ENCODE measurements at regions not wholly inside any gene's neighbourhood (a gene's known extent, or its start where the extent isn't known, plus 50 kb on each side); places are given as distances from the start of the nearest gene placed in this dataset.

- peaks cover 2% of the 10 kb centered on the region for H3K27me3 Mint-ChIP-seq
- H3K4me3 Mint-ChIP-seq, result no peak overlapping the region
- no peak for DNase-seq
- no peaks in the 10 kb centered on the region for H3K4me1 Mint-ChIP-seq (ENCODE audit: low read depth)
- no peaks in the 10 kb centered on the region for H3K36me3 Mint-ChIP-seq (ENCODE audit: low read depth)
- peaks cover 12% of the 10 kb centered on the region for H3K9me3 Mint-ChIP-seq
- no peak overlapping the region for H3K27ac Mint-ChIP-seq
Measured at GRCh38 chr11:115587718-115588342, 83.6 kb upstream of the CADM1 start.

DNA sequence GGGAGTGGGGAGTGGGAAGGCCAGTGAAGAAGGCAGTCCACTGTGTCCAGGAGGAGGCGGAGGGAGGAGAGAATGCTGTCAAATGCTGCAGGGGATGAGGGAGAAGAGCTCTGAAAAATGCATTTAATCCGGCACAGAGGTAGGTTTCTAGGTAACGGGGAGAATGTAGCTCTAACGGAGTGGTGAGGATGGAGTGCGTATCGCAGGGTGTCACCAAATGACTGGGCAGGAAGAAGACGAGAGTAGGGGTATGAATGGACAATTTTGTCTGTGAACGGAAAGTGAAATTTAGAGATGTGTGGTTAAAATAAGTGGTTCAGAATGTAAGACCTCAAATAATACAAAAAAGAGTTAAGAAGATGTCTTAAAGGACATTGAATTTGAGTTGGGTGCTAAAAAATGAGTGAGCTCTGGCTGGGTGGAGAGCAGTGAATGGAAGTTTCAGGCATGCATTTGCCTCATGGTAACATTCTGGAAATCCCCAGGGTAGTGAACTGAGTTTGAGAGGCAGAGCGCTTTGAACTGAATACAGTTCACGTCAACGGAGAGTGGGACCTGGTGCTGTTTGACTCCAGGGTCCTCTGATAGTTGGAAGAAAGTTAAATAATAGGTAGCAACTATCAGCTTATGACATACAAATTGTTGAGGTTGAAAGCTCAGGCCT, 81.3 kb upstream of the CADM1 start:
- H3K4me1 Mint-ChIP-seq (ENCODE audit: low read depth), result no peaks in the 10 kb centered on the region
- no peak overlapping the region for H3K27ac Mint-ChIP-seq
- DNase-seq, result no peak
- peaks cover 3% of the 10 kb centered on the region for H3K27me3 Mint-ChIP-seq
- peaks cover 12% of the 10 kb centered on the region for H3K9me3 Mint-ChIP-seq
- H3K36me3 Mint-ChIP-seq (ENCODE audit: low read depth), result no peaks in the 10 kb centered on the region
- H3K4me3 Mint-ChIP-seq, result no peak overlapping the region

- no peak overlapping the region for H3K4me3 Mint-ChIP-seq
- no peak for DNase-seq
- H3K27me3 Mint-ChIP-seq, result peaks cover 3% of the 10 kb centered on the region
- H3K36me3 Mint-ChIP-seq (ENCODE audit: low read depth), result no peaks in the 10 kb centered on the region
- no peak overlapping the region for H3K27ac Mint-ChIP-seq
- H3K9me3 Mint-ChIP-seq, result peaks cover 3% of the 10 kb centered on the region
- H3K4me1 Mint-ChIP-seq (ENCODE audit: low read depth), result no peaks in the 10 kb centered on the region
Measured at GRCh38 chr11:115581871-115582639, 77.8 kb upstream of the CADM1 start.

GRCh38 chr11:115580927-115581680, 76.9 kb upstream of the CADM1 start:
- Mint-ChIP-seq H3K27me3 (peaks cover 3% of the 10 kb centered on the region), H3K4me3 (no peak overlapping the region), H3K4me1 (ENCODE audit: low read depth) (no peaks in the 10 kb centered on the region), H3K9me3 (no peaks in the 10 kb centered on the region), H3K27ac (no peak overlapping the region), H3K36me3 (ENCODE audit: low read depth) (no peaks in the 10 kb centered on the region)
- no peak for DNase-seq

- H3K9me3 Mint-ChIP-seq, result no peaks in the 10 kb centered on the region
- no peak for DNase-seq
- H3K36me3 Mint-ChIP-seq (ENCODE audit: low read depth), result no peaks in the 10 kb centered on the region
- H3K4me1 Mint-ChIP-seq (ENCODE audit: low read depth), result no peaks in the 10 kb centered on the region
- no peak overlapping the region for H3K27ac Mint-ChIP-seq
- H3K4me3 Mint-ChIP-seq, result no peak overlapping the region
- H3K27me3 Mint-ChIP-seq, result peaks cover 3% of the 10 kb centered on the region
Measured at GRCh38 chr11:115580416-115580815, 76.2 kb upstream of the CADM1 start.

GRCh38 chr11:115579181-115579825, 75.1 kb upstream of the CADM1 start:
- Mint-ChIP-seq H3K4me3 (no peak overlapping the region), H3K4me1 (ENCODE audit: low read depth) (no peaks in the 10 kb centered on the region), H3K27ac (no peak overlapping the region), H3K36me3 (ENCODE audit: low read depth) (no peaks in the 10 kb centered on the region), H3K9me3 (no peaks in the 10 kb centered on the region), H3K27me3 (peaks cover 3% of the 10 kb centered on the region)
- DNase-seq, result no peak

DNA sequence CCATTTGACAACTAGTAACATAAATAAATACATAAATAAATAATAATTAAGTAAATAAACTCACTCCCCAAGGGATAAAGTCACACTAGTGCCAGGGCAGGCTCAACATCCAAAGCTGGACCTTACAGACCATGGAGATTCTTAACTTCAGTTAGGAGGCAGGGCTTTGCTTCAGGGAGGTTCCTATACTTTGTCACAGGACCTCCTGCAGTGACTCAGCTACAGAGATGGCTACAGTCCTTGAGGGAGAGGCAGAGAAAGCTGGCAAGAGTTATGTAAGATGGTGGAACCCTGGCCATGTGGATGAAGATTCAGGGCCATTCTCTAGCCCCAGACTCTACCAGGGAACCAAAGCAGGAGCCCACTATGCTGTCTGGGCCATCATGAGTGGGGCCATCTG, 74.1 kb upstream of the CADM1 start:
- H3K4me1 Mint-ChIP-seq (ENCODE audit: low read depth), result no peaks in the 10 kb centered on the region
- no peaks in the 10 kb centered on the region for H3K9me3 Mint-ChIP-seq
- H3K27me3 Mint-ChIP-seq, result peaks cover 3% of the 10 kb centered on the region
- no peak overlapping the region for H3K27ac Mint-ChIP-seq
- H3K36me3 Mint-ChIP-seq (ENCODE audit: low read depth), result no peaks in the 10 kb centered on the region
- DNase-seq, result no peak
- no peak overlapping the region for H3K4me3 Mint-ChIP-seq

DNA sequence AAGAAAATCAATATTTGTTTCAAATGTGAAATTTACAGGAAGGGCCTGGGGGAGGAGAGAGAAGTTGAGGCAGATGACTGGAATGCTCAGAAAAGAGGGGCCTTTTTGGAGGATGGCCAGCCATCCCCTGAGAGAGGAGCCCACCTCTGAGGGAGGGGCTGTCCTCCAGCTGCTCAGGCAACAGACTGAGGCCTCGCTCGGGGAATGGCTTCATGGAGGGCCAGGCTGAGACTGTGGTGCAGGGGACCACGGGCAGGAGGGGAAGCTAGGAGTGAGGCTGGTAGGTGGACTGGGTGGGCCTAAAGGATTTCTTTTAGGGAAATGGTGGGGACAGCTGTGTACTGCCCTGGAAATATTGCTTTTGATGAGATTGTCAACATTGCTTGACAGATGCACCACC, 73.5 kb upstream of the CADM1 start:
- no peaks in the 10 kb centered on the region for H3K36me3 Mint-ChIP-seq (ENCODE audit: low read depth)
- H3K4me1 Mint-ChIP-seq (ENCODE audit: low read depth), result no peaks in the 10 kb centered on the region
- H3K27me3 Mint-ChIP-seq, result peaks cover 3% of the 10 kb centered on the region
- H3K9me3 Mint-ChIP-seq, result no peaks in the 10 kb centered on the region
- H3K4me3 Mint-ChIP-seq, result no peak overlapping the region
- H3K27ac Mint-ChIP-seq, result no peak overlapping the region
- DNase-seq, result no peak

GRCh38 chr11:115576606-115577380, 72.6 kb upstream of the CADM1 start:
- Mint-ChIP-seq H3K27ac (no peak overlapping the region), H3K27me3 (peaks cover 5% of the 10 kb centered on the region), H3K36me3 (ENCODE audit: low read depth) (no peaks in the 10 kb centered on the region), H3K9me3 (peaks cover 2% of the 10 kb centered on the region), H3K4me1 (ENCODE audit: low read depth) (no peaks in the 10 kb centered on the region), H3K4me3 (no peak overlapping the region)
- no peak for DNase-seq

DNA sequence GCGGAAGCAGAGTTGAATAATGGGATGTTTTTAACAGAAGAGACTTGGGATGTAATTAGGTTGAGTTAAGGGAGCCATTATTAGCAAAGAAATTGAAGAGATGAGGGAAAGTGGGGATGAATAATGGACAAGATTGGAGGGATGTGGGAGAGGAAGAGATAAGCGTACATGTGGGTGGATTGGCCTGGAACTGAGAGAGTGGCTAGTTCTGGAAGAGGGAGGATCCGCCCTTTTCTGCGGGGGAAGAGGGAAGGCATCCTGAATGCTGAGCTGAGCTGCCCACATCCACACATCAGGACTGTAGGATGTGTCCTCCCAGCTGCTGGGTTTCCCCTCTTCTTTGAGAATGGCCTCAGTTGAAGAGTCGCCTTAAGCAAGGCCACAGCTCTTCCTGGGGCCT, 68.3 kb upstream of the CADM1 start:
- peaks cover 5% of the 10 kb centered on the region for H3K27me3 Mint-ChIP-seq
- no peak for DNase-seq
- H3K4me3 Mint-ChIP-seq, result no peak overlapping the region
- no peak overlapping the region for H3K27ac Mint-ChIP-seq
- H3K9me3 Mint-ChIP-seq, result peaks cover 2% of the 10 kb centered on the region
- H3K4me1 Mint-ChIP-seq (ENCODE audit: low read depth), result no peaks in the 10 kb centered on the region
- no peaks in the 10 kb centered on the region for H3K36me3 Mint-ChIP-seq (ENCODE audit: low read depth)

DNA sequence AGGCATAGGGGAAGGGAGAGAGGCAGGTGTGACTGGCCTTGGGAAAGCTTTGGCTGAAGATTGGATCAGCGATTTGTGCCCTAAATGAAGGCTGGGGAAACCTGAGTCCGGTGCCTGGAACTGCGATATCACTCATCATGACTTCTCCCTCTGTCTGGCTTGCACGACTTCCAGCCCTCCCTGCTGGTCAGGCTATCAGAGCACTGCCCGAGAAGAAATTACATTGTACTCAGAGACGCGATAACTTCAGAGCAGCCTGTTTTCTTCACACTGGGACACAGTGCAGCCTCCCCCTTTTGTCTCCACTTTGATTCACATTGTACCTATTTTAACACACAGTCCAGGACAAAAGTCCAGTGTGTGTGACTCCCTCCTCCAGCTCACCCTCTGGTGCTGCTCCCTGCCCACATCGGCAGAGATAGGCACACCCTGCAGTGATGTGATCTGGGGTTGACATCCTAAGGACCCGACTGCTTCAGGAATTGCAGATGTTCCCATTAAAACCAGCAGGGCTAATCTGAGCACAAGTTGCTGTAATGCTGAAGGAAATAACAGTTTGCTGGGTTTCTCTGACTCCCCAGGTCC, 62.1 kb upstream of the CADM1 start:
- no peak overlapping the region for H3K27ac Mint-ChIP-seq
- peaks cover 6% of the 10 kb centered on the region for H3K27me3 Mint-ChIP-seq
- no peaks in the 10 kb centered on the region for H3K36me3 Mint-ChIP-seq (ENCODE audit: low read depth)
- DNase-seq, result no peak
- H3K9me3 Mint-ChIP-seq, result no peaks in the 10 kb centered on the region
- H3K4me1 Mint-ChIP-seq (ENCODE audit: low read depth), result no peaks in the 10 kb centered on the region
- no peak overlapping the region for H3K4me3 Mint-ChIP-seq

- DNase-seq, result no peak
- H3K4me1 Mint-ChIP-seq (ENCODE audit: low read depth), result no peaks in the 10 kb centered on the region
- no peaks in the 10 kb centered on the region for H3K9me3 Mint-ChIP-seq
- H3K27me3 Mint-ChIP-seq, result peaks cover 6% of the 10 kb centered on the region
- H3K36me3 Mint-ChIP-seq (ENCODE audit: low read depth), result no peaks in the 10 kb centered on the region
- no peak overlapping the region for H3K4me3 Mint-ChIP-seq
- H3K27ac Mint-ChIP-seq, result no peak overlapping the region
Measured at GRCh38 chr11:115564851-115565250, 60.6 kb upstream of the CADM1 start.

- Mint-ChIP-seq H3K9me3 (no peaks in the 10 kb centered on the region), H3K36me3 (ENCODE audit: low read depth) (no peaks in the 10 kb centered on the region), H3K4me1 (ENCODE audit: low read depth) (no peaks in the 10 kb centered on the region), H3K27ac (no peak overlapping the region), H3K4me3 (no peak overlapping the region), H3K27me3 (no peaks in the 10 kb centered on the region)
- no peak for DNase-seq
Measured at GRCh38 chr11:115561116-115561515, 56.9 kb upstream of the CADM1 start.

Measured in activated T-cell treated with anti-CD3 and anti-CD28 coated beads, Interleukin-2, amount 50 U/mL, for 24 hours (primary cell).